ENCODE measurements at regions not wholly inside any gene's neighbourhood (a gene's known extent, or its start where the extent isn't known, plus 50 kb on each side); places are given as distances from the start of the nearest gene placed in this dataset.

GRCh38 chr13:76123548-76123947, 487.4 kb downstream of the LMO7 start:
- no peaks in the 10 kb centered on the region for H3K4me1 Mint-ChIP-seq (ENCODE audit: low read depth)
- H3K36me3 Mint-ChIP-seq: peaks cover 2% of the 10 kb centered on the region
- ChIA-PET POLR2A (no interaction called here), CTCF (interaction anchor here (0.6 kb wide), 1 partner anchor 39 kb away, joined by 3 read pairs; no protein-coding TSS in a partner anchor)
- H3K27me3 Mint-ChIP-seq: no peaks in the 10 kb centered on the region
- peaks cover 47% of the 10 kb centered on the region for H3K9me3 Mint-ChIP-seq
- intact Hi-C loops (cut with micrococcal nuclease): no loop called here
- no peak overlapping the region for H3K27ac Mint-ChIP-seq
- DNase-seq: no peak
- no peak overlapping the region for H3K4me3 Mint-ChIP-seq

GRCh38 chr13:76116751-76117360, 480.7 kb downstream of the LMO7 start:
- ChIA-PET CTCF (no interaction called here), POLR2A (no interaction called here)
- no peak overlapping the region for H3K4me3 Mint-ChIP-seq

GRCh38 chr13:76106763-76107162, 470.6 kb downstream of the LMO7 start:
- Mint-ChIP-seq H3K4me1 (ENCODE audit: low read depth) (no peaks in the 10 kb centered on the region), H3K4me3 (no peak overlapping the region), H3K36me3 (no peaks in the 10 kb centered on the region), H3K9me3 (peaks cover 15% of the 10 kb centered on the region), H3K27ac (no peak overlapping the region), H3K27me3 (no peaks in the 10 kb centered on the region)
- POLR2A ChIA-PET: no interaction called here
- CTCF ChIA-PET: no interaction called here
- DNase-seq: no peak
- intact Hi-C loops (cut with micrococcal nuclease): no loop called here

More at GRCh38 chr13:76116751-76117360, 480.7 kb downstream of the LMO7 start:
- Mint-ChIP-seq H3K36me3 (no peaks in the 10 kb centered on the region), H3K27ac (no peak overlapping the region), H3K27me3 (no peaks in the 10 kb centered on the region), H3K4me1 (ENCODE audit: low read depth) (no peaks in the 10 kb centered on the region), H3K9me3 (peaks cover 25% of the 10 kb centered on the region)
- intact Hi-C loops (cut with micrococcal nuclease): no loop called here
- no peak for DNase-seq

GRCh38 chr13:76094645-76095044, 458.5 kb downstream of the LMO7 start:
- intact Hi-C loops (cut with micrococcal nuclease): no loop called here
- Mint-ChIP-seq H3K9me3 (no peaks in the 10 kb centered on the region), H3K27ac (no peak overlapping the region), H3K4me1 (ENCODE audit: low read depth) (no peaks in the 10 kb centered on the region), H3K4me3 (no peak overlapping the region), H3K27me3 (no peaks in the 10 kb centered on the region), H3K36me3 (no peaks in the 10 kb centered on the region)
- ChIA-PET CTCF (no interaction called here), POLR2A (no interaction called here)
- DNase-seq: no peak

GRCh38 chr13:76091076-76091475, 454.9 kb downstream of the LMO7 start:
- no peaks in the 10 kb centered on the region for H3K36me3 Mint-ChIP-seq
- no peaks in the 10 kb centered on the region for H3K27me3 Mint-ChIP-seq
- POLR2A ChIA-PET: no interaction called here
- intact Hi-C loops (cut with micrococcal nuclease): no loop called here
- peaks cover 14% of the 10 kb centered on the region for H3K9me3 Mint-ChIP-seq
- H3K4me1 Mint-ChIP-seq (ENCODE audit: low read depth): no peaks in the 10 kb centered on the region
- CTCF ChIA-PET: no interaction called here
- H3K27ac Mint-ChIP-seq: no peak overlapping the region
- H3K4me3 Mint-ChIP-seq: no peak overlapping the region
- no peak for DNase-seq

GRCh38 chr13:76086729-76087128, 450.6 kb downstream of the LMO7 start:
- POLR2A ChIA-PET: no interaction called here
- Mint-ChIP-seq H3K4me3 (no peak overlapping the region), H3K9me3 (peaks cover 16% of the 10 kb centered on the region), H3K27ac (no peak overlapping the region), H3K4me1 (ENCODE audit: low read depth) (no peaks in the 10 kb centered on the region), H3K36me3 (no peaks in the 10 kb centered on the region), H3K27me3 (no peaks in the 10 kb centered on the region)
- DNase-seq: no peak
- intact Hi-C loops (cut with micrococcal nuclease): no loop called here
- CTCF ChIA-PET: no interaction called here

GRCh38 chr13:76067850-76068249, 431.7 kb downstream of the LMO7 start:
- Mint-ChIP-seq H3K36me3 (no peaks in the 10 kb centered on the region), H3K9me3 (peaks cover 24% of the 10 kb centered on the region), H3K4me3 (no peak overlapping the region), H3K4me1 (ENCODE audit: low read depth) (no peaks in the 10 kb centered on the region), H3K27ac (no peak overlapping the region), H3K27me3 (no peaks in the 10 kb centered on the region)
- POLR2A ChIA-PET: no interaction called here
- intact Hi-C loops (cut with micrococcal nuclease): no loop called here
- DNase-seq: no peak
- CTCF ChIA-PET: no interaction called here

- peaks cover 3% of the 10 kb centered on the region for H3K27me3 Mint-ChIP-seq
- H3K4me3 Mint-ChIP-seq: no peak overlapping the region
- ChIA-PET CTCF (no interaction called here), POLR2A (no interaction called here)
- no peak for DNase-seq
- H3K9me3 Mint-ChIP-seq: no peaks in the 10 kb centered on the region
- H3K4me1 Mint-ChIP-seq (ENCODE audit: low read depth): no peaks in the 10 kb centered on the region
- H3K36me3 Mint-ChIP-seq: no peaks in the 10 kb centered on the region
- intact Hi-C loops (cut with micrococcal nuclease): no loop called here
- no peak overlapping the region for H3K27ac Mint-ChIP-seq
Observed at GRCh38 chr13:76053181-76053580, 417.1 kb downstream of the LMO7 start.

GRCh38 chr13:76049376-76049746, 413.2 kb downstream of the LMO7 start:
- Mint-ChIP-seq H3K4me3 (no peak overlapping the region), H3K36me3 (no peaks in the 10 kb centered on the region), H3K27ac (no peak overlapping the region), H3K9me3 (no peaks in the 10 kb centered on the region), H3K27me3 (peaks cover 3% of the 10 kb centered on the region), H3K4me1 (ENCODE audit: low read depth) (no peaks in the 10 kb centered on the region)
- ChIA-PET CTCF (no interaction called here), POLR2A (no interaction called here)
- no peak for DNase-seq
- intact Hi-C loops (cut with micrococcal nuclease): no loop called here

- intact Hi-C loops (cut with micrococcal nuclease): no loop called here
- ChIA-PET POLR2A (no interaction called here), CTCF (no interaction called here)
- Mint-ChIP-seq H3K27me3 (peaks cover 3% of the 10 kb centered on the region), H3K4me1 (ENCODE audit: low read depth) (no peaks in the 10 kb centered on the region), H3K36me3 (no peaks in the 10 kb centered on the region), H3K9me3 (no peaks in the 10 kb centered on the region), H3K4me3 (no peak overlapping the region), H3K27ac (no peak overlapping the region)
- no peak for DNase-seq
Observed at GRCh38 chr13:76048675-76049375, 412.7 kb downstream of the LMO7 start.

- Mint-ChIP-seq H3K4me3 (no peak overlapping the region), H3K27ac (no peak overlapping the region)
- DNase-seq: no peak
Observed at GRCh38 chr13:76048131-76048530, 412.0 kb downstream of the LMO7 start.

GRCh38 chr13:76043874-76044273, 407.7 kb downstream of the LMO7 start:
- Mint-ChIP-seq H3K9me3 (no peaks in the 10 kb centered on the region), H3K36me3 (no peaks in the 10 kb centered on the region), H3K4me1 (ENCODE audit: low read depth) (no peaks in the 10 kb centered on the region), H3K27me3 (peaks cover 2% of the 10 kb centered on the region), H3K4me3 (no peak overlapping the region), H3K27ac (no peak overlapping the region)
- POLR2A ChIA-PET: no interaction called here
- CTCF ChIA-PET: no interaction called here
- intact Hi-C loops (cut with micrococcal nuclease): no loop called here
- DNase-seq: no peak

More at GRCh38 chr13:76048131-76048530, 412.0 kb downstream of the LMO7 start:
- CTCF ChIA-PET: no interaction called here
- Mint-ChIP-seq H3K36me3 (no peaks in the 10 kb centered on the region), H3K4me1 (ENCODE audit: low read depth) (no peaks in the 10 kb centered on the region), H3K27me3 (peaks cover 3% of the 10 kb centered on the region), H3K9me3 (no peaks in the 10 kb centered on the region)
- intact Hi-C loops (cut with micrococcal nuclease): no loop called here
- POLR2A ChIA-PET: no interaction called here

GRCh38 chr13:76038920-76039716, 403.0 kb downstream of the LMO7 start:
- POLR2A ChIA-PET: no interaction called here
- Mint-ChIP-seq H3K9me3 (no peaks in the 10 kb centered on the region), H3K36me3 (no peaks in the 10 kb centered on the region)

More at GRCh38 chr13:76038920-76039716, 403.0 kb downstream of the LMO7 start:
- intact Hi-C loops (cut with micrococcal nuclease): no loop called here
- no peak overlapping the region for H3K4me3 Mint-ChIP-seq
- H3K4me1 Mint-ChIP-seq (ENCODE audit: low read depth): no peaks in the 10 kb centered on the region
- DNase-seq: no peak
- no peak overlapping the region for H3K27ac Mint-ChIP-seq
- CTCF ChIA-PET: no interaction called here
- peaks cover 2% of the 10 kb centered on the region for H3K27me3 Mint-ChIP-seq
